H9 (cell line): ENCODE measurements at regions not wholly inside any gene's neighbourhood (a gene's known extent, or its start where the extent isn't known, plus 50 kb on each side); places are given as distances from the start of the nearest gene placed in this dataset.

Experiments used
- DNase-seq: peaks from one replicate; pipeline ENCODE4 v3.0.0-alpha.2; 2017
- H2AFZ ChIP-seq: one replicate; pipeline ENCODE4 v1.6.1; 2013; ENCODE audit warnings: mild to moderate bottlenecking, low read length, control low read depth, moderate library complexity
- H2AK5ac ChIP-seq: 2 replicates; pipeline ENCODE4 v1.6.1; 2013; ENCODE audit warnings: low read length, control low read depth, mixed read lengths; ENCODE audit not compliant: insufficient read length
- H2BK120ac ChIP-seq: one replicate; pipeline ENCODE4 v1.6.1; 2013; ENCODE audit warnings: low read depth, mild to moderate bottlenecking, low read length, control low read depth, inconsistent platforms; ENCODE audit not compliant: poor library complexity, severe bottlenecking
- H2BK12ac ChIP-seq: 2 replicates; pipeline ENCODE4 v1.6.1; 2013; ENCODE audit warnings: low read length, control low read depth, mixed read lengths, low read depth; ENCODE audit not compliant: insufficient read length
- H2BK15ac ChIP-seq: 2 replicates; pipeline ENCODE4 v1.6.1; 2013; ENCODE audit warnings: low read depth, low read length, control low read depth
- H2BK20ac ChIP-seq: one replicate; pipeline ENCODE4 v1.6.1; 2013; ENCODE audit warnings: low read depth, mild to moderate bottlenecking, low read length, control low read depth, inconsistent platforms; ENCODE audit not compliant: poor library complexity, severe bottlenecking
- H2BK5ac ChIP-seq: 2 replicates; pipeline ENCODE4 v1.6.1; 2013; ENCODE audit warnings: low read length, control low read depth, mixed read lengths; ENCODE audit not compliant: insufficient read length
- H3K14ac ChIP-seq: 2 replicates; pipeline ENCODE4 v1.6.1; 2013; ENCODE audit warnings: low read length, control low read depth; ENCODE audit not compliant: insufficient read depth
- H3K18ac ChIP-seq: 2 replicates; pipeline ENCODE4 v1.6.1; 2013; ENCODE audit warnings: low read depth, mild to moderate bottlenecking, mixed read lengths, low read length, control low read depth; ENCODE audit not compliant: insufficient read length
- H3K23ac ChIP-seq: 2 replicates; pipeline ENCODE4 v1.6.1; 2013; ENCODE audit warnings: low read length, control low read depth, mixed read lengths, low read depth; ENCODE audit not compliant: insufficient read length
- H3K23me2 ChIP-seq: 2 replicates; pipeline ENCODE4 v1.6.1; 2013; ENCODE audit warnings: low read depth, mild to moderate bottlenecking, mixed read lengths, low read length, control low read depth; ENCODE audit not compliant: insufficient read length, poor library complexity, severe bottlenecking
- H3K27ac ChIP-seq: 2 replicates; pipeline ENCODE4 v1.5.1; 2013; ENCODE audit warnings: low read length, control low read depth, mixed read lengths, low read depth; ENCODE audit not compliant: insufficient read length
- H3K27me3 ChIP-seq: 2 replicates; pipeline ENCODE4 v1.6.1; 2013; ENCODE audit warnings: low read length, control low read depth, inconsistent platforms; ENCODE audit not compliant: insufficient read depth
- H3K4ac ChIP-seq: 2 replicates; pipeline ENCODE4 v1.6.1; 2013; ENCODE audit warnings: low read depth, mild to moderate bottlenecking, control low read depth, inconsistent platforms, low read length, moderate library complexity
- H3K4me1 ChIP-seq: 2 replicates; pipeline ENCODE4 v1.6.1; 2013; ENCODE audit warnings: low read length, control low read depth, inconsistent platforms; ENCODE audit not compliant: insufficient read depth
- H3K4me2 ChIP-seq: 2 replicates; pipeline ENCODE4 v1.6.1; 2013; ENCODE audit warnings: low read length, control low read depth, mixed read lengths; ENCODE audit not compliant: insufficient read length, insufficient read depth
- H3K56ac ChIP-seq: 2 replicates; pipeline ENCODE4 v1.6.1; 2013; ENCODE audit warnings: low read depth, mild to moderate bottlenecking, mixed read lengths, low read length, control low read depth; ENCODE audit not compliant: insufficient read length
- H3K79me1 ChIP-seq: 2 replicates; pipeline ENCODE4 v1.6.1; 2013; ENCODE audit warnings: low read depth, mild to moderate bottlenecking, moderate library complexity, low read length, control low read depth, inconsistent platforms; ENCODE audit not compliant: insufficient read depth, poor library complexity, severe bottlenecking
- H3K79me2 ChIP-seq: 2 replicates; pipeline ENCODE4 v1.6.1; 2013; ENCODE audit warnings: low read length, control low read depth, inconsistent platforms; ENCODE audit not compliant: insufficient read depth
- H3K9ac ChIP-seq: 2 replicates; pipeline ENCODE4 v1.6.1; 2013; ENCODE audit warnings: low read length, control low read depth, mixed read lengths; ENCODE audit not compliant: insufficient read length; ENCODE audit errors: extremely low read depth
- H3K9me3 ChIP-seq: one replicate; pipeline ENCODE4 v1.6.1; 2013; ENCODE audit warnings: low read depth, low read length, inconsistent platforms; ENCODE audit not compliant: control insufficient read depth
- H3T11ph ChIP-seq: one replicate; pipeline ENCODE4 v1.6.1; 2013; ENCODE audit warnings: mild to moderate bottlenecking, low read length, control low read depth, inconsistent platforms
- H4K20me1 ChIP-seq: one replicate; pipeline ENCODE4 v1.6.1; 2013; ENCODE audit not compliant: control insufficient read depth, insufficient read length, insufficient read depth
- H4K5ac ChIP-seq: 2 replicates; pipeline ENCODE4 v1.6.1; 2013; ENCODE audit warnings: low read depth, mild to moderate bottlenecking, mixed read lengths, low read length, control low read depth; ENCODE audit not compliant: insufficient read length
- H4K8ac ChIP-seq: replicated peaks from 2 replicates; pipeline ENCODE4 v1.6.1; 2013; ENCODE audit warnings: low read length, control low read depth, mixed read lengths, low read depth; ENCODE audit not compliant: insufficient read length
- H4K91ac ChIP-seq: 2 replicates; pipeline ENCODE4 v1.6.1; 2013; ENCODE audit warnings: low read depth, mild to moderate bottlenecking, moderate library complexity, mixed read lengths, low read length, control low read depth; ENCODE audit not compliant: insufficient read length
- H3K27ac Mint-ChIP-seq, 3 experiments: 2 replicates in 2 of 3; 3 replicates in 1 of 3; pipeline ENCODE4 v1.8.0; 2020 to 2021; ENCODE audit warnings: mixed read lengths in 3 of 3, mild to moderate bottlenecking in 1 of 3, moderate library complexity in 1 of 3
- H3K27me3 Mint-ChIP-seq: 2 replicates; pipeline ENCODE4 v1.8.0; 2021; ENCODE audit warnings: low read depth, mild to moderate bottlenecking, moderate library complexity, mixed read lengths
- H3K36me3 Mint-ChIP-seq, 3 experiments: 2 replicates in 2 of 3; 3 replicates in 1 of 3; pipeline ENCODE4 v1.8.0; 2020 to 2021; ENCODE audit warnings: low read depth in 3 of 3, mixed read lengths in 3 of 3; ENCODE audit not compliant: insufficient read depth in 1 of 3
- H3K4me1 Mint-ChIP-seq, 2 experiments: 2 replicates each; pipeline ENCODE4 v1.8.0; 2020; ENCODE audit warnings: mixed read lengths in 2 of 2
- H3K4me3 Mint-ChIP-seq, 2 experiments: 2 replicates in 1 of 2; 3 replicates in 1 of 2; pipeline ENCODE4 v1.8.0; 2020 to 2021; ENCODE audit warnings: mild to moderate bottlenecking in 2 of 2, mixed read lengths in 2 of 2, moderate library complexity in 1 of 2
- H3K9me3 Mint-ChIP-seq, 2 experiments: 2 replicates in 1 of 2; 3 replicates in 1 of 2; pipeline ENCODE4 v1.8.0; 2020; ENCODE audit warnings: mild to moderate bottlenecking in 2 of 2, mixed read lengths in 2 of 2, moderate library complexity in 1 of 2
- WGBS: extraction: QIAGEN DNeasy Blood & Tissue Kit; methylation state at CpG from one replicate; pipeline ENCODE4 v1.1.7; 2013; ENCODE audit warnings: missing lambda C conversion rate, low lambda C conversion rate, mixed read lengths; ENCODE audit not compliant: insufficient read length; ENCODE audit errors: extremely low coverage; 5-methylcytosine and 5-hydroxymethylcytosine counted together
- TF ChIP-seq, protein P1 (sequence below): fragments of 200-600 bp; sonication (generic); conservative IDR thresholded peaks from 3 replicates; pipeline ENCODE4 v1.8.0; 2021; ENCODE audit warnings: antibody characterized with exemption, mild to moderate bottlenecking

DNA sequence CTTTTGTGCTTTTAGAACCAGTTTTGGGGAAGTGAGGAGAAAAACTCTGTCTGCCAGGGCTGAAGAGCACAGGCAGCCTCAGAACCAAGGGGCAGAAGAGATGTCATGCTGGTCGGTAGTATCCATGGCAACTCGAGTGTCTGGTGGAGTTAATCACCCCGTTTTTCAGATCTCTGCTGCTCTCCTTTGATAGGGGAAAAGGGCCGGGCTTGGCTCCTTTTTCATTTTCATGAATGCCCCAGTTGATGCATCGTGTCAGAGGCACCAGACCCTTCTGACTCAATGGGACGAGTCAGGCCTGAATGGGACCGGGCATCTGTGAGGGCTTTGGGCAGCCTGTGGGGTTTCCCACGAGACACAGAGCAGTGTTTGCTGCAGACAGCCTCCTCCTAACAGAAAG lies 304.6 kb downstream of the ABCC12 start:
- H4K5ac ChIP-seq = no peak overlapping the region
- H2BK120ac ChIP-seq = no peak overlapping the region
- no peak overlapping the region for H2BK12ac ChIP-seq
- no peak overlapping the region for H2BK15ac ChIP-seq
- H3K4me1 ChIP-seq = peaks cover 9% of the 10 kb centered on the region
- peaks cover 0 to 10% of the 10 kb centered on the region in 2 experiments for H3K9me3 Mint-ChIP-seq
- no peak overlapping the region for H3K9ac ChIP-seq
- H3K79me2 ChIP-seq = no peaks in the 10 kb centered on the region
- no peak overlapping the region for H2AFZ ChIP-seq
- H3K4me1 Mint-ChIP-seq = peaks cover 47 to 56% of the 10 kb centered on the region in 2 experiments
- H3K18ac ChIP-seq = no peak overlapping the region
- no peaks in the 10 kb centered on the region; the same call in 1 of the 2 replicates for H3K27me3 ChIP-seq
- H3K56ac ChIP-seq = no peak overlapping the region
- peaks cover 19% of the 10 kb centered on the region for H3K27me3 Mint-ChIP-seq
- DNase-seq = no peak
- H2BK5ac ChIP-seq = no peak overlapping the region
- no peaks in the 10 kb centered on the region for H4K20me1 ChIP-seq
- no peak overlapping the region for H4K8ac ChIP-seq
- no peak overlapping the region for H3K4me2 ChIP-seq
- no peak overlapping the region for H3K27ac ChIP-seq
- H3K23ac ChIP-seq = no peak overlapping the region
- no peak overlapping the region for H2BK20ac ChIP-seq
- no peaks in the 10 kb centered on the region for H3K79me1 ChIP-seq
- no peak overlapping the region for H2AK5ac ChIP-seq
- peaks cover 0 to 4% (median 0%) of the 10 kb centered on the region in 3 experiments; a peak in 3 of 7 replicates for H3K36me3 Mint-ChIP-seq
- H3K23me2 ChIP-seq = no peaks in the 10 kb centered on the region
- H3K27ac Mint-ChIP-seq = no peak overlapping the region
- TF ChIP-seq, protein P1, sequence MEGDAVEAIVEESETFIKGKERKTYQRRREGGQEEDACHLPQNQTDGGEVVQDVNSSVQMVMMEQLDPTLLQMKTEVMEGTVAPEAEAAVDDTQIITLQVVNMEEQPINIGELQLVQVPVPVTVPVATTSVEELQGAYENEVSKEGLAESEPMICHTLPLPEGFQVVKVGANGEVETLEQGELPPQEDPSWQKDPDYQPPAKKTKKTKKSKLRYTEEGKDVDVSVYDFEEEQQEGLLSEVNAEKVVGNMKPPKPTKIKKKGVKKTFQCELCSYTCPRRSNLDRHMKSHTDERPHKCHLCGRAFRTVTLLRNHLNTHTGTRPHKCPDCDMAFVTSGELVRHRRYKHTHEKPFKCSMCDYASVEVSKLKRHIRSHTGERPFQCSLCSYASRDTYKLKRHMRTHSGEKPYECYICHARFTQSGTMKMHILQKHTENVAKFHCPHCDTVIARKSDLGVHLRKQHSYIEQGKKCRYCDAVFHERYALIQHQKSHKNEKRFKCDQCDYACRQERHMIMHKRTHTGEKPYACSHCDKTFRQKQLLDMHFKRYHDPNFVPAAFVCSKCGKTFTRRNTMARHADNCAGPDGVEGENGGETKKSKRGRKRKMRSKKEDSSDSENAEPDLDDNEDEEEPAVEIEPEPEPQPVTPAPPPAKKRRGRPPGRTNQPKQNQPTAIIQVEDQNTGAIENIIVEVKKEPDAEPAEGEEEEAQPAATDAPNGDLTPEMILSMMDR = no peak
- H3K14ac ChIP-seq = no peak overlapping the region
- H3T11ph ChIP-seq = no peak overlapping the region
- no CpG with 5 or more reads among the region's 8 CpGs for WGBS
- peaks cover 2% of the 10 kb centered on the region for H3K9me3 ChIP-seq
- no peak overlapping the region for H4K91ac ChIP-seq
- no peak overlapping the region for H3K4ac ChIP-seq
- no peak overlapping the region for H3K4me3 Mint-ChIP-seq
